WTC11 (cell line): ENCODE measurements at regions not wholly inside any gene's neighbourhood (a gene's known extent, or its start where the extent isn't known, plus 50 kb on each side); places are given as distances from the start of the nearest gene placed in this dataset.

Experiments used
- ATAC-seq: fragments of 200-7000 bp; cut with Tn5 transposase; 2 replicates; pipeline ENCODE4 v1.10.0; 2021; ENCODE audit warnings: mild to moderate bottlenecking, moderate library complexity
- CTCF ChIA-PET: fragments of 300-600 bp; sonication (Branson Sonifier 250); formaldehyde crosslinking; loops from one replicate; lab custom pipeline; 2021; ENCODE audit warnings: antibody characterized with exemption; lab: Charles Lee
- POLR2A ChIA-PET: fragments of 350-600 bp; sonication (Branson Sonifier 250); formaldehyde crosslinking; loops from one replicate; lab custom pipeline; 2021; ENCODE audit warnings: antibody characterized with exemption; lab: Charles Lee
- DNase-seq: peaks from one replicate; pipeline ENCODE4 v3.0.0; 2021; ENCODE audit warnings: low spot score
- H3K27ac Mint-ChIP-seq: 2 replicates; pipeline ENCODE4 v1.8.0; 2021; ENCODE audit warnings: mixed read lengths
- H3K27me3 Mint-ChIP-seq: 2 replicates; pipeline ENCODE4 v1.8.0; 2021; ENCODE audit warnings: low read depth, mild to moderate bottlenecking, moderate library complexity, mixed read lengths
- H3K36me3 Mint-ChIP-seq: 2 replicates; pipeline ENCODE4 v1.8.0; 2021; ENCODE audit warnings: mixed read lengths
- H3K4me1 Mint-ChIP-seq: 2 replicates; pipeline ENCODE4 v1.8.0; 2022; ENCODE audit warnings: mixed read lengths
- H3K4me3 Mint-ChIP-seq: 2 replicates; pipeline ENCODE4 v1.8.0; 2021; ENCODE audit warnings: mild to moderate bottlenecking, moderate library complexity, mixed read lengths
- H3K9me3 Mint-ChIP-seq: 2 replicates; pipeline ENCODE4 v1.8.0; 2021; ENCODE audit warnings: mixed read lengths
- ATF1 ChIP-seq: sonication (generic); formaldehyde crosslinking; IDR thresholded peaks from 2 replicates; pipeline ENCODE4 v1.8.1; 2023; ENCODE audit warnings: mild to moderate bottlenecking, moderate library complexity, missing genetic modification reagents
- CTCF ChIP-seq: fragments of 200-600 bp; IDR thresholded peaks from 2 replicates; pipeline ENCODE4 v1.8.0; 2022; ENCODE audit warnings: antibody characterized with exemption
- ETV6 ChIP-seq: sonication (generic); formaldehyde crosslinking; IDR thresholded peaks from 2 replicates; pipeline ENCODE4 v1.8.1; 2022; ENCODE audit warnings: mild to moderate bottlenecking, missing genetic modification reagents
- FOXJ3 ChIP-seq: sonication (generic); formaldehyde crosslinking; IDR thresholded peaks from 2 replicates; pipeline ENCODE4 v1.9.0; 2021; ENCODE audit warnings: missing genetic modification reagents, mild to moderate bottlenecking, borderline replicate concordance
- GTF2I ChIP-seq: fragments of 250-450 bp; sonication (Bioruptor Pico); conservative IDR thresholded peaks from 2 replicates; pipeline ENCODE4 v1.4.0; 2021; ENCODE audit warnings: mild to moderate bottlenecking
- HMGA2 ChIP-seq: fragments of 250-450 bp; sonication (Bioruptor Pico); IDR thresholded peaks from 2 replicates; pipeline ENCODE4 v1.4.0; 2021; ENCODE audit warnings: mild to moderate bottlenecking, moderate library complexity
- JUN ChIP-seq: sonication (generic); formaldehyde crosslinking; IDR thresholded peaks from 2 replicates; pipeline ENCODE4 v1.8.0; 2023; ENCODE audit warnings: mild to moderate bottlenecking, missing genetic modification reagents
- PRRX2 ChIP-seq: fragments of 250-450 bp; sonication (Bioruptor Pico); IDR thresholded peaks from 2 replicates; pipeline ENCODE4 v1.8.0; 2021; ENCODE audit warnings: mild to moderate bottlenecking
- RORB ChIP-seq: fragments of 250-450 bp; sonication (Bioruptor Pico); IDR thresholded peaks from 2 replicates; pipeline ENCODE4 v1.9.0; 2021; ENCODE audit warnings: mild to moderate bottlenecking
- SP1 ChIP-seq: sonication (generic); formaldehyde crosslinking; conservative IDR thresholded peaks from 2 replicates; pipeline ENCODE4 v1.8.1; 2022; ENCODE audit warnings: missing genetic modification reagents
- STAT6 ChIP-seq: sonication (generic); formaldehyde crosslinking; conservative IDR thresholded peaks from 2 replicates; pipeline ENCODE4 v1.8.1; 2023; ENCODE audit warnings: mild to moderate bottlenecking, low read depth, missing genetic modification reagents, moderate library complexity
- USF2 ChIP-seq: sonication (generic); formaldehyde crosslinking; IDR thresholded peaks from 2 replicates; pipeline ENCODE4 v1.8.1; 2023; ENCODE audit warnings: mild to moderate bottlenecking, missing genetic modification reagents, moderate library complexity
- ZBTB43 ChIP-seq: sonication (generic); formaldehyde crosslinking; IDR thresholded peaks from 2 replicates; pipeline ENCODE4 v1.8.1; 2023; ENCODE audit warnings: mild to moderate bottlenecking, missing genetic modification reagents
- ZNF423 ChIP-seq: fragments of 250-450 bp; sonication (Bioruptor Pico); IDR thresholded peaks from 2 replicates; pipeline ENCODE4 v2.1.2; 2022; ENCODE audit warnings: mild to moderate bottlenecking, moderate library complexity
- TF ChIP-seq, protein P1 (sequence below): sonication (generic); formaldehyde crosslinking; IDR thresholded peaks from 2 replicates; pipeline ENCODE4 v1.8.0; 2023; ENCODE audit warnings: missing genetic modification reagents, mild to moderate bottlenecking, borderline replicate concordance
- TF ChIP-seq, protein P2 (sequence below): sonication (generic); formaldehyde crosslinking; IDR thresholded peaks from 2 replicates; pipeline ENCODE4 v1.8.0; 2023; ENCODE audit warnings: mild to moderate bottlenecking, missing genetic modification reagents
- TF ChIP-seq, protein P3 (sequence below): sonication (generic); formaldehyde crosslinking; IDR thresholded peaks from 2 replicates; pipeline ENCODE4 v1.8.0; 2022; ENCODE audit warnings: mild to moderate bottlenecking, missing genetic modification reagents
- TF ChIP-seq, protein P4 (sequence below): fragments of 250-450 bp; sonication (Bioruptor Pico); IDR thresholded peaks from 2 replicates; pipeline ENCODE4 v1.9.0; 2021; ENCODE audit warnings: mild to moderate bottlenecking
- TF ChIP-seq, protein P5 (sequence below): fragments of 250-450 bp; sonication (Bioruptor Pico); IDR thresholded peaks from 2 replicates; pipeline ENCODE4 v1.9.0; 2021; ENCODE audit warnings: mild to moderate bottlenecking

DNA sequence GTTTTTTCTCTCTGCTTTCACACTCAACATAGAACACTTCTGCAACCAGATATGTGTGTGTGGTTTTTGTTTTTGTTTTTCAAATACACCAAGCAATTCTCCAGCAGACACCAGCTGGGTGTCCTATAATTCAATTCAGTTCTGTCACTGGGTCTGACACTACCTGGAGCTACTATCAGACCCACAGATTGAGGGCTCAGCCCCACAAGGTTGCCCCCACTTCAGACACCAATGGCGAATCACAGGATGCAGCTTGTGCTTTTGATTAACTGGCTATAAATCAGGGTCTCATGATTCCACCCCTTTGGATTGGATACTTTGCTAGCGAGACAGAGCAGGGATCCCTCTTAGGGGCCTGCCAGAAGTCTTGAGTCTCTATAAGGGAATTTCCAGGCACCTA is 462.2 kb upstream of the NRP1 start (continued):
- TF ChIP-seq ZNF423 (CRISPR knock-in tag) (no peak), ATF1 (CRISPR knock-in tag) (no peak), CTCF (no peak)
- TF ChIP-seq, protein P1, sequence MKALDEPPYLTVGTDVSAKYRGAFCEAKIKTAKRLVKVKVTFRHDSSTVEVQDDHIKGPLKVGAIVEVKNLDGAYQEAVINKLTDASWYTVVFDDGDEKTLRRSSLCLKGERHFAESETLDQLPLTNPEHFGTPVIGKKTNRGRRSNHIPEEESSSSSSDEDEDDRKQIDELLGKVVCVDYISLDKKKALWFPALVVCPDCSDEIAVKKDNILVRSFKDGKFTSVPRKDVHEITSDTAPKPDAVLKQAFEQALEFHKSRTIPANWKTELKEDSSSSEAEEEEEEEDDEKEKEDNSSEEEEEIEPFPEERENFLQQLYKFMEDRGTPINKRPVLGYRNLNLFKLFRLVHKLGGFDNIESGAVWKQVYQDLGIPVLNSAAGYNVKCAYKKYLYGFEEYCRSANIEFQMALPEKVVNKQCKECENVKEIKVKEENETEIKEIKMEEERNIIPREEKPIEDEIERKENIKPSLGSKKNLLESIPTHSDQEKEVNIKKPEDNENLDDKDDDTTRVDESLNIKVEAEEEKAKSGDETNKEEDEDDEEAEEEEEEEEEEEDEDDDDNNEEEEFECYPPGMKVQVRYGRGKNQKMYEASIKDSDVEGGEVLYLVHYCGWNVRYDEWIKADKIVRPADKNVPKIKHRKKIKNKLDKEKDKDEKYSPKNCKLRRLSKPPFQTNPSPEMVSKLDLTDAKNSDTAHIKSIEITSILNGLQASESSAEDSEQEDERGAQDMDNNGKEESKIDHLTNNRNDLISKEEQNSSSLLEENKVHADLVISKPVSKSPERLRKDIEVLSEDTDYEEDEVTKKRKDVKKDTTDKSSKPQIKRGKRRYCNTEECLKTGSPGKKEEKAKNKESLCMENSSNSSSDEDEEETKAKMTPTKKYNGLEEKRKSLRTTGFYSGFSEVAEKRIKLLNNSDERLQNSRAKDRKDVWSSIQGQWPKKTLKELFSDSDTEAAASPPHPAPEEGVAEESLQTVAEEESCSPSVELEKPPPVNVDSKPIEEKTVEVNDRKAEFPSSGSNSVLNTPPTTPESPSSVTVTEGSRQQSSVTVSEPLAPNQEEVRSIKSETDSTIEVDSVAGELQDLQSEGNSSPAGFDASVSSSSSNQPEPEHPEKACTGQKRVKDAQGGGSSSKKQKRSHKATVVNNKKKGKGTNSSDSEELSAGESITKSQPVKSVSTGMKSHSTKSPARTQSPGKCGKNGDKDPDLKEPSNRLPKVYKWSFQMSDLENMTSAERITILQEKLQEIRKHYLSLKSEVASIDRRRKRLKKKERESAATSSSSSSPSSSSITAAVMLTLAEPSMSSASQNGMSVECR (CRISPR knock-in tag): no peak
- TF ChIP-seq, protein P2, sequence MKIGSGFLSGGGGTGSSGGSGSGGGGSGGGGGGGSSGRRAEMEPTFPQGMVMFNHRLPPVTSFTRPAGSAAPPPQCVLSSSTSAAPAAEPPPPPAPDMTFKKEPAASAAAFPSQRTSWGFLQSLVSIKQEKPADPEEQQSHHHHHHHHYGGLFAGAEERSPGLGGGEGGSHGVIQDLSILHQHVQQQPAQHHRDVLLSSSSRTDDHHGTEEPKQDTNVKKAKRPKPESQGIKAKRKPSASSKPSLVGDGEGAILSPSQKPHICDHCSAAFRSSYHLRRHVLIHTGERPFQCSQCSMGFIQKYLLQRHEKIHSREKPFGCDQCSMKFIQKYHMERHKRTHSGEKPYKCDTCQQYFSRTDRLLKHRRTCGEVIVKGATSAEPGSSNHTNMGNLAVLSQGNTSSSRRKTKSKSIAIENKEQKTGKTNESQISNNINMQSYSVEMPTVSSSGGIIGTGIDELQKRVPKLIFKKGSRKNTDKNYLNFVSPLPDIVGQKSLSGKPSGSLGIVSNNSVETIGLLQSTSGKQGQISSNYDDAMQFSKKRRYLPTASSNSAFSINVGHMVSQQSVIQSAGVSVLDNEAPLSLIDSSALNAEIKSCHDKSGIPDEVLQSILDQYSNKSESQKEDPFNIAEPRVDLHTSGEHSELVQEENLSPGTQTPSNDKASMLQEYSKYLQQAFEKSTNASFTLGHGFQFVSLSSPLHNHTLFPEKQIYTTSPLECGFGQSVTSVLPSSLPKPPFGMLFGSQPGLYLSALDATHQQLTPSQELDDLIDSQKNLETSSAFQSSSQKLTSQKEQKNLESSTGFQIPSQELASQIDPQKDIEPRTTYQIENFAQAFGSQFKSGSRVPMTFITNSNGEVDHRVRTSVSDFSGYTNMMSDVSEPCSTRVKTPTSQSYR (CRISPR knock-in tag): no peak

DNA sequence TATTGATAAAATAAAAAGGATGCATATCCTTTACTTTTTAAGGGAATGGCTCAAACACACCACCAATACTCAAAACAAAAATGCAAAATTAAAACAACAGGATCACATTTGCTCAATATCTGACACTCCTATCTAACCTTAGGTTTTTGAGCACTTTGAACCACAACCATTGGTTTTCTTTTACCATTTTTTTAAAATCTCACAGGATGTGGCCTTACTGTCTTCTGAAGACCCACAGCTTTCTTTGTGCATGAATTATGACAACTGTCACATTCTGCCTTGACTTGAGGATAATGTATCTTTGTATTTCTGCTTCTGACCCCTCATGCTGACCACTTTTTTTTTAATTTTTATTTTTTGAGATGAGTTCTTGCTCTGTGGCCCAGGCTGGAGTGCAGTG is 461.1 kb upstream of the NRP1 start:
- Mint-ChIP-seq H3K36me3 (no peaks in the 10 kb centered on the region), H3K9me3 (peaks cover 8% of the 10 kb centered on the region), H3K27me3 (no peaks in the 10 kb centered on the region), H3K27ac (no peak overlapping the region), H3K4me3 (no peak overlapping the region), H3K4me1 (peaks cover 28% of the 10 kb centered on the region)
- DNase-seq (no peak), ATAC-seq (no peak)
- ChIA-PET POLR2A (no interaction called here), CTCF (no interaction called here)
- no peak for TF ChIP-seq ZBTB43 (CRISPR knock-in tag)
- TF ChIP-seq SP1 (CRISPR knock-in tag): no peak
- TF ChIP-seq ETV6 (CRISPR knock-in tag): no peak
- no peak for TF ChIP-seq RORB
- no peak for TF ChIP-seq PRRX2
- no peak for TF ChIP-seq JUN
- TF ChIP-seq, protein P3, sequence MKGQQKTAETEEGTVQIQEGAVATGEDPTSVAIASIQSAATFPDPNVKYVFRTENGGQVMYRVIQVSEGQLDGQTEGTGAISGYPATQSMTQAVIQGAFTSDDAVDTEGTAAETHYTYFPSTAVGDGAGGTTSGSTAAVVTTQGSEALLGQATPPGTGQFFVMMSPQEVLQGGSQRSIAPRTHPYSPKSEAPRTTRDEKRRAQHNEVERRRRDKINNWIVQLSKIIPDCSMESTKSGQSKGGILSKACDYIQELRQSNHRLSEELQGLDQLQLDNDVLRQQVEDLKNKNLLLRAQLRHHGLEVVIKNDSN (CRISPR knock-in tag): no peak
- TF ChIP-seq STAT6 (CRISPR knock-in tag): no peak
- no peak for TF ChIP-seq USF2
- no peak for TF ChIP-seq GTF2I (CRISPR knock-in tag)
- no peak for TF ChIP-seq FOXJ3 (CRISPR knock-in tag)
- TF ChIP-seq, protein P4, sequence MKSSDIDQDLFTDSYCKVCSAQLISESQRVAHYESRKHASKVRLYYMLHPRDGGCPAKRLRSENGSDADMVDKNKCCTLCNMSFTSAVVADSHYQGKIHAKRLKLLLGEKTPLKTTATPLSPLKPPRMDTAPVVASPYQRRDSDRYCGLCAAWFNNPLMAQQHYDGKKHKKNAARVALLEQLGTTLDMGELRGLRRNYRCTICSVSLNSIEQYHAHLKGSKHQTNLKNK: no peak
- no peak for TF ChIP-seq HMGA2 (CRISPR knock-in tag)
- TF ChIP-seq, protein P5, sequence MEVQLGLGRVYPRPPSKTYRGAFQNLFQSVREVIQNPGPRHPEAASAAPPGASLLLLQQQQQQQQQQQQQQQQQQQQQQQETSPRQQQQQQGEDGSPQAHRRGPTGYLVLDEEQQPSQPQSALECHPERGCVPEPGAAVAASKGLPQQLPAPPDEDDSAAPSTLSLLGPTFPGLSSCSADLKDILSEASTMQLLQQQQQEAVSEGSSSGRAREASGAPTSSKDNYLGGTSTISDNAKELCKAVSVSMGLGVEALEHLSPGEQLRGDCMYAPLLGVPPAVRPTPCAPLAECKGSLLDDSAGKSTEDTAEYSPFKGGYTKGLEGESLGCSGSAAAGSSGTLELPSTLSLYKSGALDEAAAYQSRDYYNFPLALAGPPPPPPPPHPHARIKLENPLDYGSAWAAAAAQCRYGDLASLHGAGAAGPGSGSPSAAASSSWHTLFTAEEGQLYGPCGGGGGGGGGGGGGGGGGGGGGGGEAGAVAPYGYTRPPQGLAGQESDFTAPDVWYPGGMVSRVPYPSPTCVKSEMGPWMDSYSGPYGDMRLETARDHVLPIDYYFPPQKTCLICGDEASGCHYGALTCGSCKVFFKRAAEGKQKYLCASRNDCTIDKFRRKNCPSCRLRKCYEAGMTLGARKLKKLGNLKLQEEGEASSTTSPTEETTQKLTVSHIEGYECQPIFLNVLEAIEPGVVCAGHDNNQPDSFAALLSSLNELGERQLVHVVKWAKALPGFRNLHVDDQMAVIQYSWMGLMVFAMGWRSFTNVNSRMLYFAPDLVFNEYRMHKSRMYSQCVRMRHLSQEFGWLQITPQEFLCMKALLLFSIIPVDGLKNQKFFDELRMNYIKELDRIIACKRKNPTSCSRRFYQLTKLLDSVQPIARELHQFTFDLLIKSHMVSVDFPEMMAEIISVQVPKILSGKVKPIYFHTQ (CRISPR knock-in tag): no peak
